ENCODE measurements at regions not wholly inside any gene's neighbourhood (a gene's known extent, or its start where the extent isn't known, plus 50 kb on each side); places are given as distances from the start of the nearest gene placed in this dataset.

DNA sequence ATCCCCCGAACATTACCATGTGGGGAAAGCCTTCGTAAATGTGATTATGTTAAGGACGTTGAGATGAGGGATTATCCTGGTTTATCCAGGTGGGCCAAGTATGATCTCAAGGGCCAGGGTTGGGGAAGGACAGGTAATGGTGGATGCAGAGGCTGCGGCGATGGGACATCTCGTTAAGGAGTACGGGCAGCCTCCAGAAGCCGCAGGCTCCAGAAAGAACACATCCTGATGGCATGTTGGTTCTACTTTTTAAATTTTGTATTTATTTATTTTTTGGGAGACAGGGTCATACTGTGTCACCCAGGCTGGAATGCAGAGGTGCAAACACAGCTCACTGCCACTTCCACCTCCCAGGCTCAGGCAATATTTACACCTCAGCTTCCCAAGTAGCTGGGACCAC, 86.2 kb upstream of the RAB6C start:
- TF ChIP-seq CTCF (IDR thresholded peaks at IDR 0.05; ENCODE audit: low read depth, low read length, missing control alignments), result no peak
- H3K4me3 ChIP-seq (replicated peaks; ENCODE audit: low read depth, low read length), result no peak overlapping the region
- DNase-seq (ENCODE audit: extremely low read depth, low read depth), result no peak

GRCh38 chr2:129894616-129895015, 84.8 kb upstream of the RAB6C start:
- TF ChIP-seq CTCF (IDR thresholded peaks at IDR 0.05; ENCODE audit: low read depth, low read length, missing control alignments), result no peak
- H3K4me3 ChIP-seq (replicated peaks; ENCODE audit: low read depth, low read length), result no peak overlapping the region
- DNase-seq (ENCODE audit: extremely low read depth, low read depth), result no peak

- TF ChIP-seq CTCF (IDR thresholded peaks at IDR 0.05; ENCODE audit: low read depth, low read length, missing control alignments), result no peak
- H3K4me3 ChIP-seq (replicated peaks; ENCODE audit: low read depth, low read length), result no peak overlapping the region
- no peak for DNase-seq (ENCODE audit: extremely low read depth, low read depth)
Observed at GRCh38 chr2:129895061-129895460, 84.4 kb upstream of the RAB6C start.

GRCh38 chr2:129895526-129896082, 83.9 kb upstream of the RAB6C start:
- H3K4me3 ChIP-seq (replicated peaks; ENCODE audit: low read depth, low read length), result no peak overlapping the region
- no peak for DNase-seq (ENCODE audit: extremely low read depth, low read depth)

DNA sequence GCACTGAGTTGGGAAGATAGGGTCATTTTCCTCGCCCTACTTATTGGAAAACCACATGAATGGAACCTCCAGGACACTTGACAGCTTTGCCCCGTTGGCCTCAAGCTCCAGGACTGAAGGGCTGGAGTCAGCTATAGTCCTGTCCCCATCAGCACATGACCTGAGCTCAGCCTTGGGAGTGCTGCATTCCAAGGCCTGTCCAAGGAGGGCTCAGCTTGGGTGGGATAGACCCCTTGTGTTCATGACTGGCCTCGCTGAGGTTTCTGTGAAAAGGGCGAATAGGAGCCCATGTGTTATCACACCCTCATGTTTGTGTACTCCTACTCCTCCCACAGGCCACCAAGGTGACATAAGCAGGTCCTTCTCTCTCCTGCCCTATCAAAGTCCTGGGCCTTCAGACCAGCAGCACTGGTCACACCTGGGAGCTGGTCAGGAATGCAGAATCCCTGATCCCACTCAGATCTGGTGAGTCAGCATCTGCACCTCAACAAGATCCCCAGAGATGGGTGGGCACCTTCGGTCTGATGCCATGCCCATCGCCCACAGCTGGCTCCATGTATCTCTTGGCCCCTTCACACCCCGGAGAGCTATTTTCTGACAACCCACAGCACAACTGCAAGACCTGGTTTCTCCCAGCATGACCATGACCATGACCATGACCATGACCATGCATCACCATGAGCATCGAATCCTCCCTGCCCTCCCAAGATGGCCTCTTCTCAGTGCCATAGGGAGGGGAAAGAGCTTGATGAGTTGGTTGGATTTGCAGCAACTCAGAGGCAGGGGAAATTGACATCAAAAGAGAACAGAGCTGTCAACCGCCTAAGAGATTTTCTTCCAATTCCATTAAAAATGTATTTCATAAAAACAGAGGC, 83.0 kb upstream of the RAB6C start:
- H3K4me3 ChIP-seq (replicated peaks; ENCODE audit: low read depth, low read length), result no peak overlapping the region
- no peak for DNase-seq (ENCODE audit: extremely low read depth, low read depth)
- no peak for TF ChIP-seq CTCF (IDR thresholded peaks at IDR 0.05; ENCODE audit: low read depth, low read length, missing control alignments)

More at GRCh38 chr2:129895526-129896082, 83.9 kb upstream of the RAB6C start:
- TF ChIP-seq CTCF (IDR thresholded peaks at IDR 0.05; ENCODE audit: low read depth, low read length, missing control alignments), result no peak

DNA sequence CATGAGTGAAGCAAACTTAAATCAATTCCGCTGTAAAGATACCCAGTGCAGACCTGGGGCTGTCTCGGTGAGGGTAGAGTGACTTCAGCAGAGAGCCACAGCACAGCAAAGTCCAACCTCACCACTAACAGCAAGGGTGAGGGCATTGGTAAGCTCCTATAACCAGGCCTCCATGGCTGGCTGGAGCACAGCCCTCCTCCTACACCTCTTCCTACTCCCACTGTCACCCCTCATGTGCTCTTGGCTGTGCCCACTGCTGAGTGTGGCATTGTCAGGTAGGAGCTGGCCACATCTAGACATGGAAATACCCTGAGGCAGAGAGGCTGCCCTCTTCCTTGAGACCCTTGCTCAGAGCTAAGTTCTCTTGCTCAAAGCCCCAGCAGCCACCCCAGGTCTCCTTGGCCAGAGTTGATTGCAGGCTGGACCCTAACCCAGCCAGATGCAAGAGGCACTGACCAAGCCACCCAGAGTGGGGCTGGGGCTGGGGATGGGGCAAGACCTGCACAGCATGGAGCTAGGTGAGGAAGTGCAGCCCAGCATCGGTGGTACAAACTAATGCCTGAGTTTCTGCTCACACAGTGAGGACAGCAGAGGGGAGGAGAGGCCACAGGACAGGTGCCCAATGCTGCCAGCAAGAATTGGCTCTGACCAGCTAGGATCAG, 77.6 kb upstream of the RAB6C start:
- no peak overlapping the region for H3K4me3 ChIP-seq (replicated peaks; ENCODE audit: low read depth, low read length)
- no peak for TF ChIP-seq CTCF (IDR thresholded peaks at IDR 0.05; ENCODE audit: low read depth, low read length, missing control alignments)
- DNase-seq (ENCODE audit: extremely low read depth, low read depth), result no peak
